PC-9 (cell line): ENCODE measurements at regions not wholly inside any gene's neighbourhood (a gene's known extent, or its start where the extent isn't known, plus 50 kb on each side); places are given as distances from the start of the nearest gene placed in this dataset.

ENCODE experiments used
- BruUV-seq: library from RNA; stranded (reverse); fragments of 400-500 nt; replicated peaks from 2 replicates; lab custom pipeline; 2021; lab: Mats Ljungman, UMichigan
- CTCF ChIA-PET: fragments of 300-600 bp; sonication (Branson Sonifier 250); formaldehyde crosslinking; loops from one replicate; lab custom pipeline; 2022; ENCODE audit warnings: antibody characterized with exemption; lab: Charles Lee
- POLR2A ChIA-PET: fragments of 300-600 bp; sonication (Branson Sonifier 250); formaldehyde crosslinking; loops from one replicate; lab custom pipeline; 2022; ENCODE audit warnings: antibody characterized with exemption; ENCODE audit not compliant: unreplicated experiment; lab: Charles Lee
- DNase-seq, 2 experiments: peaks; one replicate each; pipeline versions ENCODE4 v3.0.0 to v3.0.0-alpha.2; 2015 to 2022; ENCODE audit warnings: mixed read lengths in 1 of 2
- H2AFZ ChIP-seq: fragments of 200-600 bp; sonication (generic); 2 replicates; pipeline ENCODE4 v1.8.1; 2017; ENCODE audit warnings: antibody characterized with exemption
- H3F3A ChIP-seq: fragments of 200-600 bp; sonication (generic); 2 replicates; pipeline ENCODE4 v1.8.1; 2017; ENCODE audit warnings: antibody characterized with exemption, mild to moderate bottlenecking, low read depth; ENCODE audit not compliant: insufficient read depth
- H3K27ac ChIP-seq: fragments of 200-600 bp; sonication (generic); 2 replicates; pipeline ENCODE4 v1.6.1; 2016; ENCODE audit warnings: mixed run types
- H3K27me3 ChIP-seq: fragments of 200-600 bp; sonication (generic); 2 replicates; pipeline ENCODE4 v1.6.1; 2016; ENCODE audit warnings: low read depth, mixed run types; ENCODE audit not compliant: insufficient read depth
- H3K36me3 ChIP-seq: fragments of 200-600 bp; sonication (generic); 2 replicates; pipeline ENCODE4 v1.6.1; 2016; ENCODE audit warnings: low read depth, mixed run types
- H3K4me1 ChIP-seq: fragments of 200-600 bp; sonication (generic); replicated peaks from 2 replicates; pipeline ENCODE4 v1.6.1; 2016; ENCODE audit warnings: mixed run types; ENCODE audit not compliant: insufficient read depth
- H3K4me2 ChIP-seq: fragments of 200-600 bp; sonication (generic); 2 replicates; pipeline ENCODE4 v1.6.1; 2017; ENCODE audit warnings: mixed run types
- H3K4me3 ChIP-seq: fragments of 200-600 bp; sonication (generic); 2 replicates; pipeline ENCODE4 v1.6.1; 2016; ENCODE audit warnings: mixed run types
- H3K79me2 ChIP-seq: fragments of 200-600 bp; sonication (generic); 2 replicates; pipeline ENCODE4 v1.6.1; 2017; ENCODE audit warnings: low read depth, mixed run types
- H3K9me2 ChIP-seq: fragments of 200-600 bp; sonication (generic); 2 replicates; pipeline ENCODE4 v1.8.1; 2017; ENCODE audit warnings: mild to moderate bottlenecking; ENCODE audit not compliant: insufficient read depth
- H3K9me3 ChIP-seq: fragments of 200-600 bp; sonication (generic); 2 replicates; pipeline ENCODE4 v1.8.1; 2016; ENCODE audit warnings: low read depth; ENCODE audit not compliant: insufficient read depth
- H4K20me1 ChIP-seq: fragments of 200-600 bp; sonication (generic); 2 replicates; pipeline ENCODE4 v1.8.1; 2017; ENCODE audit not compliant: insufficient read depth
- EZH2 ChIP-seq: fragments of 200-600 bp; sonication (generic); IDR thresholded peaks from 2 replicates; pipeline ENCODE4 v1.8.0; 2017; ENCODE audit warnings: antibody characterized with exemption, low read depth
- intact Hi-C: fragments of 100-400 bp; cut with micrococcal nuclease; formaldehyde crosslinking; loops from one replicate; pipeline ENCODE4 v1.10.0; 2022; ENCODE audit not compliant: unreplicated experiment
- TF ChIP-seq, protein P1 (sequence below): fragments of 200-600 bp; sonication (generic); conservative IDR thresholded peaks from 2 replicates; pipeline ENCODE4 v1.6.1; 2017; ENCODE audit warnings: mixed run types, antibody characterized with exemption, mild to moderate bottlenecking, moderate library complexity

DNA sequence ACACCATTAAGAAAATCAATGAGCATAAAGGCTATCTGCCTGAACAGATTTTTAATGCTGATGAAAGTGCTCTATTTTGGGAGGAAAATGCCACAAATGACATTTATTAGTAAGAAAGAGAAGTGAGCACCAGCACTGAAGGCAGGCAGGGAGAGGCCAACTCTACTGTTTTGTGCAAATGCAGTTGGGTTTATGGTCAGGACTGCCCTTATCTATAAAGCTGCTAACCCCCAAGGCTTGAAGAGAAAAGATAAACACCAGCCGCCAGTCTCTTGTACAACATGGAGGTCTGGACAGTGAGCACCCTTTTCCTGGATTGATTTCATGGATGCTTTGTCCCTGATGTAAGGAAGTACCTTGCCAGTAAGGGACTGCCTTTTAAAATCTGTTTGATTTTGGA is 246.8 kb upstream of the SFSWAP start:
- ChIA-PET CTCF (no interaction called here), POLR2A (no interaction called here)
- Histone ChIP-seq H3F3A (no peaks in the 10 kb centered on the region), H3K36me3 (no peaks in the 10 kb centered on the region), H3K79me2 (no peaks in the 10 kb centered on the region), H3K4me2 (no peak overlapping the region), H3K9me2 (no peaks in the 10 kb centered on the region), H3K4me3 (no peak overlapping the region), H3K27ac (no peak overlapping the region), H3K27me3 (peaks cover 94% of the 10 kb centered on the region), H3K4me1 (no peaks in the 10 kb centered on the region), H2AFZ (no peak overlapping the region), H3K9me3 (no peaks in the 10 kb centered on the region), H4K20me1 (no peaks in the 10 kb centered on the region)
- DNase-seq = no peak
- no TSS peak for BruUV-seq
- TF ChIP-seq, protein P1, sequence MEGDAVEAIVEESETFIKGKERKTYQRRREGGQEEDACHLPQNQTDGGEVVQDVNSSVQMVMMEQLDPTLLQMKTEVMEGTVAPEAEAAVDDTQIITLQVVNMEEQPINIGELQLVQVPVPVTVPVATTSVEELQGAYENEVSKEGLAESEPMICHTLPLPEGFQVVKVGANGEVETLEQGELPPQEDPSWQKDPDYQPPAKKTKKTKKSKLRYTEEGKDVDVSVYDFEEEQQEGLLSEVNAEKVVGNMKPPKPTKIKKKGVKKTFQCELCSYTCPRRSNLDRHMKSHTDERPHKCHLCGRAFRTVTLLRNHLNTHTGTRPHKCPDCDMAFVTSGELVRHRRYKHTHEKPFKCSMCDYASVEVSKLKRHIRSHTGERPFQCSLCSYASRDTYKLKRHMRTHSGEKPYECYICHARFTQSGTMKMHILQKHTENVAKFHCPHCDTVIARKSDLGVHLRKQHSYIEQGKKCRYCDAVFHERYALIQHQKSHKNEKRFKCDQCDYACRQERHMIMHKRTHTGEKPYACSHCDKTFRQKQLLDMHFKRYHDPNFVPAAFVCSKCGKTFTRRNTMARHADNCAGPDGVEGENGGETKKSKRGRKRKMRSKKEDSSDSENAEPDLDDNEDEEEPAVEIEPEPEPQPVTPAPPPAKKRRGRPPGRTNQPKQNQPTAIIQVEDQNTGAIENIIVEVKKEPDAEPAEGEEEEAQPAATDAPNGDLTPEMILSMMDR = no peak
- no peak for TF ChIP-seq EZH2
- intact Hi-C loops = no loop called here

DNA sequence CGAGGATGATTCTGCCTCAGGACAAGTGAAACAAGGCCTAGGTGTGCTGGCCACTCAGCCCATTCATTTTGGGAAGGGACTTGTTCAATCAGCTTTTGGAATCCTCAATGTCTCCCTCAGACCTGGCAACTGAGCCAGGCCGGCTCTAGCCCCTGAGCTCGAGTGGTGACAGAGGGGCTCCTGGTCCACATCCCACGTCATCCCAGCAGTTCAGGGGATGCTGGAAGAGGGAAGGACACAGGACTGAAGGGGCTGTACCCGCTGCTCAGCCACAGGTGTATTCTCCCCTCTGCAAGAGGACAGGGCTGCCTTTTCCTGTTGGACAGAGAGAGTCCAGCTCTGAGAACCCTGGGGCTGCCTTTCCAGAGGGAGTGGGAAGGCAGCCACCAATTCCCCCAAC is 244.6 kb upstream of the SFSWAP start:
- H3K27me3 ChIP-seq = peaks cover 79% of the 10 kb centered on the region
- no TSS peak for BruUV-seq

DNA sequence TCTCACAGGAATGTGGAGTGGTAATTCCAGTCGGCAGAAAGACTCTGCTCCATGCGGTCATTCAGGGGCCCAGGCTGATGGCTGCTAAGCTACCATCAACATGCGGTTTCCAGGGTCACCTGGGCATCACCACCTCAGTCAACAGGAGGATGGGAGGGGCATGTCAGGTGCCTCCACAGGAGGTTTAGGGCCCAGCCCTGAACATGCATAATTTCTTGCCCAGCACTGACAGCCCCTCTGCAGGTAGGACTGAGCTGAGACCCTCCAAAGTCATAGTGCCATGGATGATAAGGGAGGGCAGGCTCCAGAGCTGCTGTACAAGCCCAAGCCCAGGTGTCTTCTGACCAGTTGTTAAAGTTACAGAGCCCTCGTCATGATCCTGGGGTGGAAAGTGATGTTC is 244.0 kb upstream of the SFSWAP start:
- Histone ChIP-seq H3K79me2 (no peaks in the 10 kb centered on the region), H2AFZ (no peak overlapping the region), H3F3A (no peaks in the 10 kb centered on the region), H3K4me2 (no peak overlapping the region), H3K9me3 (no peaks in the 10 kb centered on the region), H3K9me2 (no peaks in the 10 kb centered on the region), H3K27ac (no peak overlapping the region), H3K36me3 (no peaks in the 10 kb centered on the region), H3K4me3 (no peak overlapping the region), H3K27me3 (peaks cover 79% of the 10 kb centered on the region), H4K20me1 (no peaks in the 10 kb centered on the region), H3K4me1 (no peaks in the 10 kb centered on the region)
- BruUV-seq = no TSS peak
- intact Hi-C loops = no loop called here
- TF ChIP-seq, protein P1 = no peak
- no peak for TF ChIP-seq EZH2
- no peak for DNase-seq
- ChIA-PET CTCF (no interaction called here), POLR2A (no interaction called here)

More for the DNA sequence above, 244.6 kb upstream of the SFSWAP start:
- POLR2A ChIA-PET = no interaction called here
- no peak overlapping the region for H3K27ac ChIP-seq
- H3K4me3 ChIP-seq = no peak overlapping the region
- no peaks in the 10 kb centered on the region for H3K4me1 ChIP-seq
- TF ChIP-seq, protein P1 = no peak
- TF ChIP-seq EZH2 = no peak
- H3K4me2 ChIP-seq = no peak overlapping the region
- intact Hi-C loops = no loop called here
- no peak for DNase-seq
- no peaks in the 10 kb centered on the region for H3F3A ChIP-seq
- no peaks in the 10 kb centered on the region for H3K79me2 ChIP-seq
- no peaks in the 10 kb centered on the region for H3K9me2 ChIP-seq
- CTCF ChIA-PET = no interaction called here
- no peak overlapping the region for H2AFZ ChIP-seq
- no peaks in the 10 kb centered on the region for H3K36me3 ChIP-seq
- H4K20me1 ChIP-seq = no peaks in the 10 kb centered on the region
- no peaks in the 10 kb centered on the region for H3K9me3 ChIP-seq
